GM19467 (cell line): ENCODE measurements at regions not wholly inside any gene's neighbourhood (a gene's known extent, or its start where the extent isn't known, plus 50 kb on each side); places are given as distances from the start of the nearest gene placed in this dataset.
"Not testable (repeated sequence)": the region's sequence is repeated elsewhere in the genome, so short reads cannot be mapped to it uniquely, and the experiment has no call there.

Experiments used
- ATAC-seq: cut with Tn5 transposase; IDR thresholded peaks from one replicate; pipeline ENCODE4 v1.9.1; 2021; ENCODE audit warnings: mild to moderate bottlenecking, moderate library complexity; ENCODE audit not compliant: unreplicated experiment

GRCh38 chr2:19205983-19206533 is 152.4 kb downstream of the OSR1 start:
- ATAC-seq, result no peak

- no peak for ATAC-seq
These were observed 154.6 kb downstream of the OSR1 start for GRCh38 chr2:19203866-19204265.

- no peak for ATAC-seq
These were observed 156.4 kb downstream of the OSR1 start for GRCh38 chr2:19201911-19202462.

GRCh38 chr2:19198381-19198780 is 160.0 kb downstream of the OSR1 start:
- no peak for ATAC-seq

GRCh38 chr2:19195661-19196060 is 162.8 kb downstream of the OSR1 start:
- no peak for ATAC-seq

- no peak for ATAC-seq
These were observed 169.0 kb downstream of the OSR1 start for GRCh38 chr2:19189391-19189790.

GRCh38 chr2:19187323-19188020 is 171.0 kb downstream of the OSR1 start:
- ATAC-seq, result no peak

- no peak for ATAC-seq
These were observed 173.3 kb downstream of the OSR1 start for GRCh38 chr2:19185086-19185485.

GRCh38 chr2:19178175-19178574 is 180.2 kb downstream of the OSR1 start:
- ATAC-seq, result no peak

GRCh38 chr2:19176977-19177376 is 181.4 kb downstream of the OSR1 start:
- ATAC-seq, result no peak

GRCh38 chr2:19176172-19176852 is 182.1 kb downstream of the OSR1 start:
- ATAC-seq, result no peak

- no peak for ATAC-seq
These were observed 184.2 kb downstream of the OSR1 start for GRCh38 chr2:19174176-19174575.

GRCh38 chr2:19171409-19171808 is 187.0 kb downstream of the OSR1 start:
- no peak for ATAC-seq

GRCh38 chr2:19169134-19169768 is 189.2 kb downstream of the OSR1 start:
- no peak for ATAC-seq

GRCh38 chr2:19164099-19164498 is 194.3 kb downstream of the OSR1 start:
- not testable (repeated sequence) for ATAC-seq

GRCh38 chr2:19158896-19159295 is 199.5 kb downstream of the OSR1 start:
- ATAC-seq, result no peak

GRCh38 chr2:19158211-19158610 is 200.2 kb downstream of the OSR1 start:
- no peak for ATAC-seq

GRCh38 chr2:19156646-19157045 is 201.8 kb downstream of the OSR1 start:
- ATAC-seq, result no peak

- ATAC-seq, result no peak
These were observed 207.7 kb downstream of the OSR1 start for GRCh38 chr2:19150726-19151125.

- no peak for ATAC-seq
These were observed 211.6 kb downstream of the OSR1 start for GRCh38 chr2:19146867-19147266.

- ATAC-seq, result no peak
These were observed 217.0 kb downstream of the OSR1 start for GRCh38 chr2:19141234-19142004.
